ENCODE measurements at regions not wholly inside any gene's neighbourhood (a gene's known extent, or its start where the extent isn't known, plus 50 kb on each side); places are given as distances from the start of the nearest gene placed in this dataset.

GRCh38 chrX:80246271-80246670 lies 174.0 kb upstream of the TENT5D start:
- TF ChIP-seq, protein P1, sequence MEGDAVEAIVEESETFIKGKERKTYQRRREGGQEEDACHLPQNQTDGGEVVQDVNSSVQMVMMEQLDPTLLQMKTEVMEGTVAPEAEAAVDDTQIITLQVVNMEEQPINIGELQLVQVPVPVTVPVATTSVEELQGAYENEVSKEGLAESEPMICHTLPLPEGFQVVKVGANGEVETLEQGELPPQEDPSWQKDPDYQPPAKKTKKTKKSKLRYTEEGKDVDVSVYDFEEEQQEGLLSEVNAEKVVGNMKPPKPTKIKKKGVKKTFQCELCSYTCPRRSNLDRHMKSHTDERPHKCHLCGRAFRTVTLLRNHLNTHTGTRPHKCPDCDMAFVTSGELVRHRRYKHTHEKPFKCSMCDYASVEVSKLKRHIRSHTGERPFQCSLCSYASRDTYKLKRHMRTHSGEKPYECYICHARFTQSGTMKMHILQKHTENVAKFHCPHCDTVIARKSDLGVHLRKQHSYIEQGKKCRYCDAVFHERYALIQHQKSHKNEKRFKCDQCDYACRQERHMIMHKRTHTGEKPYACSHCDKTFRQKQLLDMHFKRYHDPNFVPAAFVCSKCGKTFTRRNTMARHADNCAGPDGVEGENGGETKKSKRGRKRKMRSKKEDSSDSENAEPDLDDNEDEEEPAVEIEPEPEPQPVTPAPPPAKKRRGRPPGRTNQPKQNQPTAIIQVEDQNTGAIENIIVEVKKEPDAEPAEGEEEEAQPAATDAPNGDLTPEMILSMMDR (IDR thresholded peaks at IDR 0.05; ENCODE audit: insufficient read depth, low read depth, low read length), result no peak
- no peaks in the 10 kb centered on the region for H3K36me3 ChIP-seq (ENCODE audit: control insufficient read depth, insufficient read depth, low read length)
- ChIA-PET CTCF (no interaction called here), POLR2A (no interaction called here)
- H3K4me3 ChIP-seq (ENCODE audit: low read depth, low read length), result no peak overlapping the region
- no peak for DNase-seq (ENCODE audit: low read depth)
- H3K27me3 ChIP-seq (ENCODE audit: control insufficient read depth, insufficient read depth, low read length), result no peaks in the 10 kb centered on the region

DNA sequence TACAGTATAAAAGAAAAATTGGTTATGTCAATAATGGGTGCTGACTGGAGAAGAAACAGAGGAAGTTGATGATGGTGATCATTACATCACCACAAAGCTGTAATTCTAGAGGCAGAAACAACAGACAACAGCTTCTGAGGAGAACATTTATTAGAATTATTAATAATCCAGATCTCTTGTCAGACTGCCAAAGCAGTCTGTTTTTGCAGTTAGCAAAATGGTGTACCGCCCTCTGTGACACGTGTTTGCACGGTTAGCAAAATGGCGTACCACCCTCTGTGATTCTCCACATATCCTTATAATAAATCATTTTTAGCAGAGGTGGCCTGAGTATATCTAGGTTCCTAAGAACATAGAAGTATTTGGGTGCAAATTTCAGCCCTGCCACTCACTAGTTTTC lies 154.0 kb upstream of the TENT5D start:
- DNase-seq (ENCODE audit: low read depth), result no peak
- ChIA-PET POLR2A (no interaction called here), CTCF (no interaction called here)
- Histone ChIP-seq H3K27me3 (ENCODE audit: control insufficient read depth, insufficient read depth, low read length) (no peaks in the 10 kb centered on the region), H3K4me3 (ENCODE audit: low read depth, low read length) (no peak overlapping the region), H3K36me3 (ENCODE audit: control insufficient read depth, insufficient read depth, low read length) (no peaks in the 10 kb centered on the region)
- TF ChIP-seq, protein P1 (IDR thresholded peaks at IDR 0.05; ENCODE audit: insufficient read depth, low read depth, low read length), result no peak

DNA sequence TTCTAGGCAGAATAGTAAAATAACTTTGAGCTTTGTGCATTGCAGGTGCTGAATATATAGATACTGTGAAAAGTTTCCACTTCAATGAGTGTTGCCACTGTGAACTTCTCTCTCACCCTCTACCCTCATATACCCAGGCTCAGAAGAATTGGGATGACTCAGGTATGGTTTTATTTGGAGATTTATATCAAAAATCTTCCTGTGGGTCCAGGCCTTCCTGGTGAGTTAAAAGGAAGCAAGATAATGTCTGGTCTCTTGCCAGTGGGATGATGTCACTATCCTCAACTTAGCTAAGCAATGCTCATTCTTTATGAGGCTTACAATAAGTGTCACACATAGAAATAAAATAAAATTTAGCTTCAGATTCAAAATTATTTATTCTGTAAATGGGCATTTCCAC lies 153.3 kb upstream of the TENT5D start:
- TF ChIP-seq, protein P1 (IDR thresholded peaks at IDR 0.05; ENCODE audit: insufficient read depth, low read depth, low read length), result no peak
- H3K36me3 ChIP-seq (ENCODE audit: control insufficient read depth, insufficient read depth, low read length), result no peaks in the 10 kb centered on the region
- DNase-seq (ENCODE audit: low read depth), result no peak
- POLR2A ChIA-PET, result no interaction called here
- no peak overlapping the region for H3K4me3 ChIP-seq (ENCODE audit: low read depth, low read length)
- no peaks in the 10 kb centered on the region for H3K27me3 ChIP-seq (ENCODE audit: control insufficient read depth, insufficient read depth, low read length)
- CTCF ChIA-PET, result no interaction called here

DNA sequence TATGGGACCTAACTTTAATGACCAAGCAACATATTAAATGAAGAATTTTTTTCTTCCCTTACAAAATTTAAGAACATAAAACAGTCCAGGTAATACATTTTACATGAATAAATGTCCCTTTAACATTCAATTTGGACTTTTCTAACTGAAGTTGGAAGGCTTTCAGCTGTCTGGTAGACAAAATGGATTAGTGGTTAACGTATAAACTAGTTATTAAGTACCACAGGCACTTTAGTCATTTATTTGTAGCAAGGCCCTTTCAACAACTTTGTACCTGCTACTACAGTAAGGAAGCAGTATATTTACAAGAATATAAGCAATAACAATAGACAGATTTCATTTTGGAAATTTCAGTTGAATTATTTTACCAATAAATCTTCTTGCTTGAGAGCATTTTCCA lies 152.5 kb upstream of the TENT5D start:
- ChIA-PET CTCF (no interaction called here), POLR2A (no interaction called here)
- DNase-seq (ENCODE audit: low read depth), result no peak
- no peaks in the 10 kb centered on the region for H3K27me3 ChIP-seq (ENCODE audit: control insufficient read depth, insufficient read depth, low read length)
- TF ChIP-seq, protein P1 (IDR thresholded peaks at IDR 0.05; ENCODE audit: insufficient read depth, low read depth, low read length), result no peak
- no peaks in the 10 kb centered on the region for H3K36me3 ChIP-seq (ENCODE audit: control insufficient read depth, insufficient read depth, low read length)
- H3K4me3 ChIP-seq (ENCODE audit: low read depth, low read length), result no peak overlapping the region

- ChIA-PET CTCF (no interaction called here), POLR2A (no interaction called here)
- no peak for DNase-seq (ENCODE audit: low read depth)
- TF ChIP-seq, protein P1 (IDR thresholded peaks at IDR 0.05; ENCODE audit: insufficient read depth, low read depth, low read length), result no peak
- H3K27me3 ChIP-seq (ENCODE audit: control insufficient read depth, insufficient read depth, low read length), result no peaks in the 10 kb centered on the region
- no peak overlapping the region for H3K4me3 ChIP-seq (ENCODE audit: low read depth, low read length)
- H3K36me3 ChIP-seq (ENCODE audit: control insufficient read depth, insufficient read depth, low read length), result no peaks in the 10 kb centered on the region
Measured at GRCh38 chrX:80282535-80282934, 137.7 kb upstream of the TENT5D start.

Data from BJ (cell line).